A549 (cell line): ENCODE measurements at regions not wholly inside any gene's neighbourhood (a gene's known extent, or its start where the extent isn't known, plus 50 kb on each side); places are given as distances from the start of the nearest gene placed in this dataset.
"Not testable (repeated sequence)": the region's sequence is repeated elsewhere in the genome, so short reads cannot be mapped to it uniquely, and the experiment has no call there.

Experiments used
- ATAC-seq, 2 experiments: fragments of 200-7000 bp in 1 of 2; fragments of >200 bp in 1 of 2; cut with Nextera tagmentation in 1 of 2; cut with Tn5 transposase in 1 of 2; 3 replicates each; pipeline versions ENCODE4 v1.8.0 to v1.9.1; 2018 to 2020; ENCODE audit warnings: mild to moderate bottlenecking in 1 of 2, moderate library complexity in 1 of 2
- CTCF ChIA-PET: fragments of 300-600 bp; sonication (Branson Sonifier 250); formaldehyde crosslinking; extraction: SDS; loops from one replicate; lab custom pipeline; 2021; ENCODE audit warnings: antibody characterized with exemption, inconsistent platforms; lab: Yijun Ruan, JAX
- POLR2A ChIA-PET: fragments of 350-600 bp; formaldehyde crosslinking; extraction: SDS; loops from one replicate; lab custom pipeline; 2021; ENCODE audit warnings: antibody characterized with exemption, inconsistent platforms; lab: Yijun Ruan, JAX
- DNase-seq, 2 experiments: peaks; one replicate each; pipeline versions ENCODE4 v3.0.0 to v3.0.0-alpha.2; 2011 to 2016; ENCODE audit warnings: low read depth in 1 of 2, low spot score in 1 of 2
- FAIRE-seq: peaks from 2 replicates; lab custom pipeline; 2011; peaks lifted over from hg19 to GRCh38; lab: Jason Lieb, UNC
- H3K27ac ChIP-seq, 2 experiments: fragments of >200 bp; sonication (Bioruptor Twin); formaldehyde crosslinking; 3 replicates each; pipeline ENCODE4 v1.5.1; 2016 to 2017
- H3K4me1 ChIP-seq: fragments of >200 bp; sonication (Bioruptor Twin); formaldehyde crosslinking; 3 replicates; pipeline ENCODE4 v1.6.1; 2016
- H3K4me2 ChIP-seq: fragments of >200 bp; sonication (Bioruptor Twin); formaldehyde crosslinking; 3 replicates; pipeline ENCODE4 v1.6.1; 2016
- H3K4me3 ChIP-seq: fragments of >200 bp; sonication (Bioruptor Twin); formaldehyde crosslinking; 3 replicates; pipeline ENCODE4 v1.5.1; 2016
- H3K9me3 ChIP-seq: fragments of >200 bp; sonication (Bioruptor Twin); formaldehyde crosslinking; 3 replicates; pipeline ENCODE4 v1.6.1; 2016
- CBX8 ChIP-seq: fragments of 200-600 bp; sonication (generic); IDR thresholded peaks from 2 replicates; pipeline ENCODE4 v1.6.1; 2016
- CTCF ChIP-seq: fragments of >200 bp; sonication (Bioruptor Twin); formaldehyde crosslinking; IDR thresholded peaks from 3 replicates; pipeline ENCODE4 v1.5.1; 2016
- EHMT2 ChIP-seq: fragments of 200-600 bp; sonication (generic); IDR thresholded peaks from 2 replicates; pipeline ENCODE4 v1.6.1; 2016; ENCODE audit warnings: antibody characterized with exemption, low read depth, mild to moderate bottlenecking, moderate library complexity
- EP300 ChIP-seq, 2 experiments: fragments of >200 bp; sonication (Bioruptor Twin); formaldehyde crosslinking; IDR thresholded peaks; 2 replicates in 1 of 2; 3 replicates in 1 of 2; pipeline ENCODE4 v1.6.1; 2016 to 2017
- GATA3 ChIP-seq: IDR thresholded peaks from 2 replicates; pipeline ENCODE4 v1.6.1; 2012; ENCODE audit warnings: borderline replicate concordance
- HES2 ChIP-seq: fragments of >200 bp; sonication (Bioruptor Twin); formaldehyde crosslinking; IDR thresholded peaks from 2 replicates; pipeline ENCODE4 v1.6.1; 2016
- JUN ChIP-seq, 2 experiments: fragments of >200 bp; sonication (Bioruptor Twin); formaldehyde crosslinking; IDR thresholded peaks; 2 replicates in 1 of 2; 3 replicates in 1 of 2; pipeline ENCODE4 v1.6.1; 2016 to 2017
- JUNB ChIP-seq: fragments of >200 bp; sonication (Bioruptor Twin); formaldehyde crosslinking; IDR thresholded peaks from 2 replicates; pipeline ENCODE4 v1.6.1; 2016
- KDM5A ChIP-seq: fragments of 200-600 bp; sonication (generic); IDR thresholded peaks from 2 replicates; pipeline ENCODE4 v1.6.1; 2016; ENCODE audit warnings: antibody characterized with exemption, mild to moderate bottlenecking
- MAFK ChIP-seq: fragments of 450-650 bp; IDR thresholded peaks from 2 replicates; pipeline ENCODE4 v1.6.1; 2014; ENCODE audit not compliant: partially characterized antibody
- RAD21 ChIP-seq, 2 experiments: fragments of >200 bp in 1 of 2; sonication (Bioruptor Twin) in 1 of 2; formaldehyde crosslinking in 1 of 2; IDR thresholded peaks in 1 of 2; conservative IDR thresholded peaks in 1 of 2; 2 replicates in 1 of 2; 3 replicates in 1 of 2; pipeline ENCODE4 v1.6.1; 2012 to 2018; ENCODE audit warnings: inconsistent platforms in 1 of 2
- RCOR1 ChIP-seq: fragments of 150-350 bp; IDR thresholded peaks from 2 replicates; pipeline ENCODE4 v1.6.1; 2014; ENCODE audit warnings: antibody characterized with exemption, low read length, low read depth
- RNF2 ChIP-seq: fragments of 200-600 bp; sonication (generic); IDR thresholded peaks from 2 replicates; pipeline ENCODE4 v1.6.1; 2016; ENCODE audit warnings: low read depth, mild to moderate bottlenecking, antibody characterized with exemption, moderate library complexity, borderline replicate concordance
- SMC3 ChIP-seq: fragments of >200 bp; sonication (Bioruptor Twin); formaldehyde crosslinking; IDR thresholded peaks from 3 replicates; pipeline ENCODE4 v1.6.1; 2018; ENCODE audit warnings: inconsistent platforms
- SREBF2 ChIP-seq: fragments of 450-650 bp; IDR thresholded peaks from 2 replicates; pipeline ENCODE4 v1.6.1; 2014; ENCODE audit warnings: mild to moderate bottlenecking, moderate library complexity
- WGBS: methylation state at CpG from one replicate; pipeline ENCODE4 v1.1.6; 2017; ENCODE audit errors: missing lambda C conversion rate; 5-methylcytosine and 5-hydroxymethylcytosine counted together
- TF ChIP-seq, protein P1 (sequence below): fragments of 150-350 bp; IDR thresholded peaks from 2 replicates; pipeline ENCODE4 v1.6.1; 2014; ENCODE audit warnings: low read depth, mild to moderate bottlenecking, low read length
- TF ChIP-seq, protein P2 (sequence below): fragments of 450-650 bp; IDR thresholded peaks from 2 replicates; pipeline ENCODE4 v1.6.1; 2014; ENCODE audit warnings: antibody characterized with exemption

- ATAC-seq, result no peak
- no peak overlapping the region for H3K27ac ChIP-seq
- TF ChIP-seq EHMT2 (no peak), JUNB (no peak), RNF2 (no peak), EP300 (IDR thresholded peaks at IDR 0.05) (no peak), JUN (IDR thresholded peaks at IDR 0.05) (no peak), CBX8 (no peak), SREBF2 (no peak), RAD21 (conservative IDR thresholded peaks at IDR 0.05 in 1 of 2, IDR thresholded peaks at IDR 0.05 in 1 of 2) (no peak), CTCF (no peak), SMC3 (no peak), KDM5A (no peak), RCOR1 (no peak), GATA3 (no peak)
- TF ChIP-seq, protein P1, sequence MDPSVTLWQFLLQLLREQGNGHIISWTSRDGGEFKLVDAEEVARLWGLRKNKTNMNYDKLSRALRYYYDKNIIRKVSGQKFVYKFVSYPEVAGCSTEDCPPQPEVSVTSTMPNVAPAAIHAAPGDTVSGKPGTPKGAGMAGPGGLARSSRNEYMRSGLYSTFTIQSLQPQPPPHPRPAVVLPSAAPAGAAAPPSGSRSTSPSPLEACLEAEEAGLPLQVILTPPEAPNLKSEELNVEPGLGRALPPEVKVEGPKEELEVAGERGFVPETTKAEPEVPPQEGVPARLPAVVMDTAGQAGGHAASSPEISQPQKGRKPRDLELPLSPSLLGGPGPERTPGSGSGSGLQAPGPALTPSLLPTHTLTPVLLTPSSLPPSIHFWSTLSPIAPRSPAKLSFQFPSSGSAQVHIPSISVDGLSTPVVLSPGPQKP, result no peak
- ChIA-PET POLR2A (no interaction called here), CTCF (no interaction called here)
- H3K4me1 ChIP-seq, result no peaks in the 10 kb centered on the region
- no peak overlapping the region for H3K4me3 ChIP-seq
- FAIRE-seq, result no peak
- H3K4me2 ChIP-seq, result no peak overlapping the region
- H3K9me3 ChIP-seq, result no peaks in the 10 kb centered on the region
- DNase-seq, result no peak
Measured at GRCh38 chr3:35262406-35262805, 376.9 kb upstream of the ARPP21 start.

DNA sequence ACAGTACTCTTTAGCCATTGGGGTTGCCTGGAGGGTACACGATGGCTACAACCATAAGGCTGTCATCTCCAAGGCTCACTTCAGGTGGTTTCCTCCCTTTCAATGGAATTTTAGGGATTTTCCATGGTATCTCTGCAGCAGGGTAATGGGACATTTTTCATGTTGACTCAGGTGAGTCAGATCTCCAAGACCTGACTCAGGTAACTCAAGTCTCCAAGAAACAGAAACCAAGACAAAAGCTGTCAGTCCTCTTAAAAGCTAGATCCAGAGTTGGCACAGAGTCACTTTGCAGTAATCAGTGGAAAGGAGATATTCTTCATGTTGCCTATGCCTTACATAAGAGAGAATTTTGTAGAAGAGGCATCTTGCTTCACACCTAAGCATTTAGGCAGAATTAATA lies 375.8 kb upstream of the ARPP21 start:
- ATAC-seq (no peak), FAIRE-seq (no peak), DNase-seq (no peak)
- POLR2A ChIA-PET, result no interaction called here
- no peaks in the 10 kb centered on the region for H3K4me1 ChIP-seq
- CTCF ChIA-PET, result no interaction called here
- no peak overlapping the region for H3K4me2 ChIP-seq
- H3K27ac ChIP-seq, result no peak overlapping the region
- no peak overlapping the region for H3K4me3 ChIP-seq
- no peaks in the 10 kb centered on the region for H3K9me3 ChIP-seq
- WGBS, result 0% methylated on average over 1 of the region's 1 CpG
- TF ChIP-seq CBX8, result no peak
- TF ChIP-seq MAFK, result no peak
- TF ChIP-seq, protein P2, sequence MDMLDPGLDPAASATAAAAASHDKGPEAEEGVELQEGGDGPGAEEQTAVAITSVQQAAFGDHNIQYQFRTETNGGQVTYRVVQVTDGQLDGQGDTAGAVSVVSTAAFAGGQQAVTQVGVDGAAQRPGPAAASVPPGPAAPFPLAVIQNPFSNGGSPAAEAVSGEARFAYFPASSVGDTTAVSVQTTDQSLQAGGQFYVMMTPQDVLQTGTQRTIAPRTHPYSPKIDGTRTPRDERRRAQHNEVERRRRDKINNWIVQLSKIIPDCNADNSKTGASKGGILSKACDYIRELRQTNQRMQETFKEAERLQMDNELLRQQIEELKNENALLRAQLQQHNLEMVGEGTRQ, result no peak
- TF ChIP-seq RAD21 (conservative IDR thresholded peaks at IDR 0.05 in 1 of 2, IDR thresholded peaks at IDR 0.05 in 1 of 2), result no peak
- no peak for TF ChIP-seq CTCF
- TF ChIP-seq, protein P1, result no peak
- no peak for TF ChIP-seq HES2
- TF ChIP-seq, all 56 proteins: peak for 0

DNA sequence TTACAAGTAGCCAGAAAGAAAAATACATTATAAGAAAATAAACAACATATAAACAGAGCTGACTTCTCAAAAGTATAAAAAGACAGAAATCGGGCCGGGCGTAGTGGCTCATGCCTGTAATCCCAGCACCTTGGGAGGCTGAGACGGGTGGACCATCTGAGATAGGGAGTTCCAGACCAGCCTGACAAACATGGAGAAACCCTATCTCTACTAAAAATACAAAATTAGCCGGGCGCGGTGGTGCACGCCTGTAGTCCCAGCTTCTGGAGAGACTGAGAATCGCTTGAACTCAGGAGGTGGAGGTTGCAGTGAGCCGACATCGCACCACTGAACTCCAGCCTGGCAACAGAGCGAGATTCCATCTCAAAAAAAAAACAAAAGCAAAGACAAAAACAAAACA lies 373.3 kb upstream of the ARPP21 start:
- WGBS, result 71% methylated on average over 12 of the region's 12 CpGs
- H3K4me3 ChIP-seq, ATAC-seq, H3K4me1 ChIP-seq, DNase-seq, POLR2A ChIA-PET, H3K4me2 ChIP-seq, H3K9me3 ChIP-seq, H3K27ac ChIP-seq, CTCF ChIA-PET, FAIRE-seq: not testable (repeated sequence)
